ENCODE measurements at regions not wholly inside any gene's neighbourhood (a gene's known extent, or its start where the extent isn't known, plus 50 kb on each side); places are given as distances from the start of the nearest gene placed in this dataset.

GRCh38 chr7:46839651-46840050 lies 742.3 kb downstream of the TNS3 start:
- Mint-ChIP-seq H3K27me3 (no peaks in the 10 kb centered on the region), H3K4me3 (no peak overlapping the region), H3K36me3 (no peaks in the 10 kb centered on the region), H3K4me1 (no peaks in the 10 kb centered on the region), H3K27ac (no peak overlapping the region), H3K9me3 (peaks cover 0 to 8% (median 0%) of the 10 kb centered on the region in 3 donors)
- no peak for DNase-seq
- ChIA-PET CTCF (no interaction called here), POLR2A (no interaction called here)
- no peaks in the 10 kb centered on the region for H3K9me3 ChIP-seq
- H3K4me3 ChIP-seq (ENCODE audit: control insufficient read depth in 1 of 2, extremely low read depth in 1 of 2, low read length in 1 of 2) = no peak overlapping the region
- H3K4me1 ChIP-seq (ENCODE audit: control insufficient read depth in 1 of 2, extremely low read depth in 1 of 2, insufficient read depth in 2 of 2, low read length in 2 of 2) = no peaks in the 10 kb centered on the region
- no peaks in the 10 kb centered on the region for H3K36me3 ChIP-seq (ENCODE audit: control insufficient read depth in 2 of 2, extremely low read depth in 1 of 2, insufficient read depth in 1 of 2, low read length in 1 of 2)
- H3K27ac ChIP-seq (ENCODE audit: low read length) = no peak overlapping the region
- no peaks in the 10 kb centered on the region for H3K27me3 ChIP-seq (replicated peaks in 1 of 2; ENCODE audit: control insufficient read depth in 2 of 2, extremely low read depth in 1 of 2, insufficient read depth in 2 of 2, low read length in 1 of 2)
- WGBS (ENCODE audit: insufficient coverage) = 37% methylated on average over 2 of the region's 3 CpGs
- ATAC-seq (replicated peaks in 1 of 4) = no peak

GRCh38 chr7:46838463-46838862 lies 743.4 kb downstream of the TNS3 start:
- Mint-ChIP-seq H3K36me3 (no peaks in the 10 kb centered on the region), H3K4me1 (no peaks in the 10 kb centered on the region), H3K4me3 (no peak overlapping the region), H3K27ac (no peak overlapping the region), H3K9me3 (peaks cover 0 to 13% (median 3%) of the 10 kb centered on the region in 3 donors), H3K27me3 (no peaks in the 10 kb centered on the region)
- 83% methylated on average over 3 of the region's 5 CpGs for WGBS (ENCODE audit: insufficient coverage)
- H3K4me1 ChIP-seq (ENCODE audit: control insufficient read depth in 1 of 2, extremely low read depth in 1 of 2, insufficient read depth in 2 of 2, low read length in 2 of 2) = no peaks in the 10 kb centered on the region
- no peaks in the 10 kb centered on the region for H3K36me3 ChIP-seq (ENCODE audit: control insufficient read depth in 2 of 2, extremely low read depth in 1 of 2, insufficient read depth in 1 of 2, low read length in 1 of 2)
- H3K27me3 ChIP-seq (replicated peaks in 1 of 2; ENCODE audit: control insufficient read depth in 2 of 2, extremely low read depth in 1 of 2, insufficient read depth in 2 of 2, low read length in 1 of 2) = no peaks in the 10 kb centered on the region
- CTCF ChIA-PET = no interaction called here
- ATAC-seq (replicated peaks in 1 of 4) (no peak), DNase-seq (no peak)
- POLR2A ChIA-PET = no interaction called here
- no peaks in the 10 kb centered on the region for H3K9me3 ChIP-seq
- H3K27ac ChIP-seq (ENCODE audit: low read length) = no peak overlapping the region
- H3K4me3 ChIP-seq (ENCODE audit: control insufficient read depth in 1 of 2, extremely low read depth in 1 of 2, low read length in 1 of 2) = no peak overlapping the region

- H3K9me3 Mint-ChIP-seq = peaks cover 0 to 14% (median 6%) of the 10 kb centered on the region in 3 donors
- H3K27ac Mint-ChIP-seq = no peak overlapping the region
- no CpG with 5 or more reads among the region's 2 CpGs for WGBS (ENCODE audit: insufficient coverage)
- no peaks in the 10 kb centered on the region for H3K9me3 ChIP-seq
- ATAC-seq (replicated peaks in 1 of 4) = no peak
- no peak overlapping the region for H3K27ac ChIP-seq (ENCODE audit: low read length)
- no peak overlapping the region for H3K4me3 Mint-ChIP-seq
- no peaks in the 10 kb centered on the region for H3K27me3 ChIP-seq (replicated peaks in 1 of 2; ENCODE audit: control insufficient read depth in 2 of 2, extremely low read depth in 1 of 2, insufficient read depth in 2 of 2, low read length in 1 of 2)
- H3K4me1 Mint-ChIP-seq = no peaks in the 10 kb centered on the region
- DNase-seq = no peak
- POLR2A ChIA-PET = no interaction called here
- CTCF ChIA-PET = no interaction called here
- no peaks in the 10 kb centered on the region for H3K4me1 ChIP-seq (ENCODE audit: control insufficient read depth in 1 of 2, extremely low read depth in 1 of 2, insufficient read depth in 2 of 2, low read length in 2 of 2)
- H3K27me3 Mint-ChIP-seq = no peaks in the 10 kb centered on the region
- no peaks in the 10 kb centered on the region for H3K36me3 Mint-ChIP-seq
- H3K36me3 ChIP-seq (ENCODE audit: control insufficient read depth in 2 of 2, extremely low read depth in 1 of 2, insufficient read depth in 1 of 2, low read length in 1 of 2) = no peaks in the 10 kb centered on the region
- no peak overlapping the region for H3K4me3 ChIP-seq (ENCODE audit: control insufficient read depth in 1 of 2, extremely low read depth in 1 of 2, low read length in 1 of 2)
Observed at GRCh38 chr7:46835556-46835955, 746.4 kb downstream of the TNS3 start.

GRCh38 chr7:46834921-46835320 lies 747.0 kb downstream of the TNS3 start:
- WGBS (ENCODE audit: insufficient coverage) = 50% methylated on average over 1 of the region's 5 CpGs
- no peaks in the 10 kb centered on the region for H3K9me3 ChIP-seq
- POLR2A ChIA-PET = no interaction called here
- Mint-ChIP-seq H3K27me3 (no peaks in the 10 kb centered on the region), H3K4me3 (no peak overlapping the region), H3K27ac (no peak overlapping the region), H3K4me1 (no peaks in the 10 kb centered on the region), H3K36me3 (no peaks in the 10 kb centered on the region), H3K9me3 (peaks cover 0 to 20% (median 13%) of the 10 kb centered on the region in 3 donors)
- H3K27ac ChIP-seq (ENCODE audit: low read length) = no peak overlapping the region
- H3K4me3 ChIP-seq (ENCODE audit: control insufficient read depth in 1 of 2, extremely low read depth in 1 of 2, low read length in 1 of 2) = no peak overlapping the region
- CTCF ChIA-PET = no interaction called here
- H3K27me3 ChIP-seq (replicated peaks in 1 of 2; ENCODE audit: control insufficient read depth in 2 of 2, extremely low read depth in 1 of 2, insufficient read depth in 2 of 2, low read length in 1 of 2) = no peaks in the 10 kb centered on the region
- ATAC-seq (replicated peaks in 1 of 4) (no peak), DNase-seq (no peak)
- no peaks in the 10 kb centered on the region for H3K4me1 ChIP-seq (ENCODE audit: control insufficient read depth in 1 of 2, extremely low read depth in 1 of 2, insufficient read depth in 2 of 2, low read length in 2 of 2)
- H3K36me3 ChIP-seq (ENCODE audit: control insufficient read depth in 2 of 2, extremely low read depth in 1 of 2, insufficient read depth in 1 of 2, low read length in 1 of 2) = no peaks in the 10 kb centered on the region

- no CpG with 5 or more reads among the region's 1 CpG for WGBS (ENCODE audit: insufficient coverage)
- H3K4me3 Mint-ChIP-seq = no peak overlapping the region
- no peaks in the 10 kb centered on the region for H3K9me3 ChIP-seq
- ChIA-PET POLR2A (no interaction called here), CTCF (no interaction called here)
- no peaks in the 10 kb centered on the region for H3K27me3 ChIP-seq (replicated peaks in 1 of 2; ENCODE audit: control insufficient read depth in 2 of 2, extremely low read depth in 1 of 2, insufficient read depth in 2 of 2, low read length in 1 of 2)
- H3K4me3 ChIP-seq (ENCODE audit: control insufficient read depth in 1 of 2, extremely low read depth in 1 of 2, low read length in 1 of 2) = no peak overlapping the region
- H3K4me1 Mint-ChIP-seq = no peaks in the 10 kb centered on the region
- H3K9me3 Mint-ChIP-seq = peaks cover 4 to 25% (median 17%) of the 10 kb centered on the region in 3 donors
- ATAC-seq (replicated peaks in 1 of 4) = no peak
- no peaks in the 10 kb centered on the region for H3K27me3 Mint-ChIP-seq
- no peaks in the 10 kb centered on the region for H3K36me3 Mint-ChIP-seq
- DNase-seq = no peak
- no peaks in the 10 kb centered on the region for H3K36me3 ChIP-seq (ENCODE audit: control insufficient read depth in 2 of 2, extremely low read depth in 1 of 2, insufficient read depth in 1 of 2, low read length in 1 of 2)
- H3K27ac ChIP-seq (ENCODE audit: low read length) = no peak overlapping the region
- no peak overlapping the region for H3K27ac Mint-ChIP-seq
- H3K4me1 ChIP-seq (ENCODE audit: control insufficient read depth in 1 of 2, extremely low read depth in 1 of 2, insufficient read depth in 2 of 2, low read length in 2 of 2) = no peaks in the 10 kb centered on the region
Observed at GRCh38 chr7:46833197-46833596, 748.7 kb downstream of the TNS3 start.

- no peak overlapping the region for H3K27ac ChIP-seq (ENCODE audit: low read length)
- Mint-ChIP-seq H3K4me1 (no peaks in the 10 kb centered on the region), H3K27ac (no peak overlapping the region), H3K4me3 (no peak overlapping the region), H3K27me3 (no peaks in the 10 kb centered on the region), H3K9me3 (peaks cover 10 to 33% (median 17%) of the 10 kb centered on the region in 3 donors), H3K36me3 (no peaks in the 10 kb centered on the region)
- no peaks in the 10 kb centered on the region for H3K4me1 ChIP-seq (ENCODE audit: control insufficient read depth in 1 of 2, extremely low read depth in 1 of 2, insufficient read depth in 2 of 2, low read length in 2 of 2)
- H3K9me3 ChIP-seq = no peaks in the 10 kb centered on the region
- 44% methylated on average over 1 of the region's 2 CpGs for WGBS (ENCODE audit: insufficient coverage)
- H3K4me3 ChIP-seq (ENCODE audit: control insufficient read depth in 1 of 2, extremely low read depth in 1 of 2, low read length in 1 of 2) = no peak overlapping the region
- DNase-seq (no peak), ATAC-seq (replicated peaks in 1 of 4) (no peak)
- H3K27me3 ChIP-seq (replicated peaks in 1 of 2; ENCODE audit: control insufficient read depth in 2 of 2, extremely low read depth in 1 of 2, insufficient read depth in 2 of 2, low read length in 1 of 2) = no peaks in the 10 kb centered on the region
- POLR2A ChIA-PET = no interaction called here
- no peaks in the 10 kb centered on the region for H3K36me3 ChIP-seq (ENCODE audit: control insufficient read depth in 2 of 2, extremely low read depth in 1 of 2, insufficient read depth in 1 of 2, low read length in 1 of 2)
- CTCF ChIA-PET = no interaction called here
Observed at GRCh38 chr7:46832136-46832535, 749.8 kb downstream of the TNS3 start.

- WGBS (ENCODE audit: insufficient coverage) = 92% methylated on average over 2 of the region's 7 CpGs
- Histone ChIP-seq H3K36me3 (ENCODE audit: control insufficient read depth in 2 of 2, extremely low read depth in 1 of 2, insufficient read depth in 1 of 2, low read length in 1 of 2) (no peaks in the 10 kb centered on the region), H3K4me1 (ENCODE audit: control insufficient read depth in 1 of 2, extremely low read depth in 1 of 2, insufficient read depth in 2 of 2, low read length in 2 of 2) (no peaks in the 10 kb centered on the region), H3K4me3 (ENCODE audit: control insufficient read depth in 1 of 2, extremely low read depth in 1 of 2, low read length in 1 of 2) (no peak overlapping the region), H3K27ac (ENCODE audit: low read length) (no peak overlapping the region), H3K9me3 (peaks cover 3% of the 10 kb centered on the region), H3K27me3 (replicated peaks in 1 of 2; ENCODE audit: control insufficient read depth in 2 of 2, extremely low read depth in 1 of 2, insufficient read depth in 2 of 2, low read length in 1 of 2) (peaks cover 0 to 3% of the 10 kb centered on the region in 2 experiments)
- ATAC-seq (replicated peaks in 1 of 4) (no peak), DNase-seq (no peak)
- CTCF ChIA-PET = no interaction called here
- POLR2A ChIA-PET = no interaction called here
- Mint-ChIP-seq H3K27ac (no peak overlapping the region), H3K4me1 (no peaks in the 10 kb centered on the region), H3K36me3 (no peaks in the 10 kb centered on the region), H3K27me3 (no peaks in the 10 kb centered on the region), H3K9me3 (peaks cover 8 to 20% (median 13%) of the 10 kb centered on the region in 3 donors), H3K4me3 (no peak overlapping the region)
Observed at GRCh38 chr7:46819819-46820218, 762.1 kb downstream of the TNS3 start.

All from T-cell (primary cell).